Uterus (tissue), 2 donors: ENCODE measurements at regions not wholly inside any gene's neighbourhood (a gene's known extent, or its start where the extent isn't known, plus 50 kb on each side); places are given as distances from the start of the nearest gene placed in this dataset.

ENCODE experiments used
- POLR2A ChIP-seq, 2 donors: fragments of 450-650 bp; IDR thresholded peaks; one replicate each; pipeline ENCODE4 v1.6.1; 2016; ENCODE audit warnings: antibody characterized with exemption in 2 of 2, mild to moderate bottlenecking in 1 of 2, moderate library complexity in 1 of 2
- TF ChIP-seq, protein P1 (sequence below), 4 experiments: fragments of 200-600 bp in 2 of 4; fragments of 450-650 bp in 2 of 4; sonication (generic) in 2 of 4; IDR thresholded peaks; one replicate each; pipeline ENCODE4 v1.5.1; 2016 to 2019; ENCODE audit warnings: antibody characterized with exemption in 4 of 4, mild to moderate bottlenecking in 2 of 4, moderate library complexity in 1 of 4

DNA sequence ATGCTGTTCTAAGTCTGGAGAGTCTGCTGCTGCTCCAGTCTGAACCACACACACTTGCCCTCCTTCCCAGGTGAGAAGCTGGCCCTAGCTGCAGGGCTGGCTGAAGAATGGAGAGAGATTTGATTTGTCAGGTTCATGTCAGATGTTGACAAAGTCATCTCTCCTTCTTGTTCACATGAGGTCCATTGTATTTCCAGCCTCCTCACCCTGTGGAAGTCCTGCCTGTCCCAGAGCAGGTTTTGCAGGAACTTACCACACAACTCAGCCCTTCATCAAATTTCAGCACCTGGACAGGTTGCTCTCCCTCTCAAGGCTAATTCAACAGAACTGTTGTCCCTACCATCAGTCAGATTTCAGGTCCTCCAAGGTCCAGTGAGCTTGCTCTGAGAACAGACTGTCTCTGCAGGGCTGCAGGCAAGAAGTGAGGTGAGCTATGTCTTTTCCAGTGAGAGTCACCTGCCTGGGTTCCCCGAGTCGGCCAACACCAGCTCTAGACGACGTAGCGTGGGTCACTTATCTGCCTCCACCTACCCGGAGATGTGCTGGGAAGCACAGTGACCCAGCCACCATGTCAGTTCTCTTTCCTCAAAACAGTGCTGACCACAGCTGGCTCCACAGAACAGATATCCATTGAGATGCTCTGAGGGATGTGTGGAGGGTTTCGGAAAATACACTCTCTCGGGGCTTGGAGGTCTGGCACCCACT lies 58.0 kb upstream of the CD93 start:
- TF ChIP-seq, protein P1, sequence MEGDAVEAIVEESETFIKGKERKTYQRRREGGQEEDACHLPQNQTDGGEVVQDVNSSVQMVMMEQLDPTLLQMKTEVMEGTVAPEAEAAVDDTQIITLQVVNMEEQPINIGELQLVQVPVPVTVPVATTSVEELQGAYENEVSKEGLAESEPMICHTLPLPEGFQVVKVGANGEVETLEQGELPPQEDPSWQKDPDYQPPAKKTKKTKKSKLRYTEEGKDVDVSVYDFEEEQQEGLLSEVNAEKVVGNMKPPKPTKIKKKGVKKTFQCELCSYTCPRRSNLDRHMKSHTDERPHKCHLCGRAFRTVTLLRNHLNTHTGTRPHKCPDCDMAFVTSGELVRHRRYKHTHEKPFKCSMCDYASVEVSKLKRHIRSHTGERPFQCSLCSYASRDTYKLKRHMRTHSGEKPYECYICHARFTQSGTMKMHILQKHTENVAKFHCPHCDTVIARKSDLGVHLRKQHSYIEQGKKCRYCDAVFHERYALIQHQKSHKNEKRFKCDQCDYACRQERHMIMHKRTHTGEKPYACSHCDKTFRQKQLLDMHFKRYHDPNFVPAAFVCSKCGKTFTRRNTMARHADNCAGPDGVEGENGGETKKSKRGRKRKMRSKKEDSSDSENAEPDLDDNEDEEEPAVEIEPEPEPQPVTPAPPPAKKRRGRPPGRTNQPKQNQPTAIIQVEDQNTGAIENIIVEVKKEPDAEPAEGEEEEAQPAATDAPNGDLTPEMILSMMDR (IDR thresholded peaks at IDR 0.05): no peak
- TF ChIP-seq POLR2A (IDR thresholded peaks at IDR 0.05): no peak
